ENCODE measurements at regions not wholly inside any gene's neighbourhood (a gene's known extent, or its start where the extent isn't known, plus 50 kb on each side); places are given as distances from the start of the nearest gene placed in this dataset.

DNA sequence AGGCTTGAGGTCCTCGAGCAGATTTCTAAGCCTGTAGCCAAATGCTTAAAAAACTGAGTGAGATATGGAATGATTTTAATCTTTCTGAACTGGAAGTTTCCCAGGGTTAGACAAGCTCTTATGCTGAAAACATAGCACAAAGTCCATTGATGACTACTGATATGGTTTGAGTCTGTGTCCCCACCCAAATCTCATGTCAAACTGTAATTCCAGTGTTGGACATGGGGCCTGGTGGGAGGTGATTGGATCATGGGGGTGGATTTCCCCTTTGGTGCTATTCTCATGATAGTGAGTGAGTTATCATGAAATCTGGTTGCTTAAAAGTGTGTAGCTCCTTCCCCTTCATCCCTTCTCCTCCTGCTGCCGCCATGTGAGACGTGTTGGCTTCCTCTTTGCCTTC, 454.9 kb downstream of the SPRY1 start:
- DNase-seq = no peak

DNA sequence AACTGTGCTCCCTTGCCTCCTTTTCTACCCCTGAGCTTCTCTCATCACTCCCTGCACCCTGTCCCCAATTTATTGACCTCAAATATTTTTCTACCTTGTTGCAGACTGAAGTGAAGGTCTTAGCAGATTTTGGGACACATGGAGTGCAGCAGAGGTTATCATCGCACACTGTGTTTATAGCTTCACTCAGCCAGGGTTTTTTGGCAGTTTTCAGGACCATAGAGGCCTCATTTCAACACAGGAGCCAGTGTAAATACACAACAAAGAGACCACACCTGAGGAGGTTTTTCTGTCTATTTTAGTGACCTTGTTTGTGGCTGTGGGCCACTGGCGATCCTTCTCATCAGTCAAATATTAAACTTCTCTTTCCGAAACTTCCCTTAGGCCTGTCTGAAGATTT, 457.1 kb downstream of the SPRY1 start:
- DNase-seq = no peak

DNA sequence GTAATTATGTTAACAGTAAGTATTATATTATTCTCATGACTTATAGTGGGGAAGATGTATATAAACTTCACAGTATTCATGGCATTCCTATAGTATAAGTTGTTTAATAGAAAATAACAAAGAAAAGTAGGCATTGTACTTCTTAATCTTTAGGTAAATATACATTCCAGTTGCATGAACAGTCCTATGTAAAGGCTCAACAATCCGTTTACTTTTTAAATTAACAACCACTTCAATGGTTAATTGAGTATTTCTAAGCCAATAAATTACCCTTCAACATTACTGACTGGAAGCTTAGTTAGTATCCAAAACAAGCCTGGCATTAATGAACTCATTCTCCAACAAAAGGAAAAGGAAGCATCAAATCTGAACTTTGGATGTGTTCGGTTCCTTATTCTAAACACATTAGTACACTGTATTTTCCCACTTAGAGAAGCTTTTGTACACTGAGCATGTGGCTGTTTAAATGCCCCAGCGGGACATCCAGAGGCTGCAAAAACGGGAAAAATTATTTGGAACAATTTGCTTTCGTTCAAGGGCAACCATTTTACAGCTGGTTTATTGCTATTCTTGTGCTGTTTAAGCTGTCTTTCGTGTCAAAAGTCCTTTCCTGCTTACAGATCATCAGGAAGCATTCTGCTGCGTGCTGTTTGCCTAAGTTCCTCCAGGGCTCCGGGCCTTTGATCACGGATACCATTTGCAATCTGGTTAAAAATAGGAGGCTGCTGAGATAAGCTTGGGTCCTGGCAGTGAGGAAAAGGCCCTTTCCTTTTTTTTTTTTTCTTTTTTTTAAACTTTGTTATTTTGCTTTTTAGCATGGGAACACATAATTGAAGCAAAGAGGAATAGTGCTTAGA, 460.3 kb downstream of the SPRY1 start:
- DNase-seq = no peak

DNA sequence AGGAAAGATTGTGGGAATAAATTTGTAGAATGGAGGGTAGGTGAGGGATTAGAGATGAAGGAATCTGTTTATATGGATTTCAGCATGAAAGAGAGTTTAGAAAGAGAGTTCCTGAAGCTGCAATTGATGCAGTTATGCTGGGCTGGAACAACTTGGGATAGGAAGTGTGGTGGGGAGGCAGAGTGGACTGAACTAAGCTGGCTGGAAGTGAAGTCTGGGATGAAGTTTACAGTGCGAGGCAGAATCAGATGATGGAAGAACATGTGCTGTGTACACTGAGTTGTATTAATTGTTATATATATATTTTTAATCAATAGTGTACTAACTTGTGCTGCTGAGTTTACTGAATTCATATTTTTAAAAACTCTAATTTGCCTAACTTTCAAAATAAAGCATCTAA, 461.9 kb downstream of the SPRY1 start:
- no peak for DNase-seq

DNA sequence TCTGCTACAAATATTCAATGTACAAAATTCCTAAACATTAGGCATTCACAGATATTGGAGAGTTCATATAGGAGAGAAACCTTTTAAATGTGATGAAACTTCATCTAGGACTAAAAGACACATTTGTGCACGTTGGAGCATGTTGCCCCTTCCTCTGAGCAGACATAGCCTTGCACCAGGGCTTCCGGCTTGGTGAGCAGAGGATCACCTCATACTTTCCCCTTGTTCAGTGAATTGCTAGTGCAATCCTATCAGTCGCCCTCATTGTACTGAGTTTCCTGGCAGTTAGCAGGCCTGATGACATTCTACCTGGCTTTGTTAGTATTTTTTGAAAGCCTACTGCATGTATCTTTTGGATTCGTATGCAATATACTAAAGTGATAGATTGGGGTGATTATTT, 466.2 kb downstream of the SPRY1 start:
- no peak for DNase-seq

DNA sequence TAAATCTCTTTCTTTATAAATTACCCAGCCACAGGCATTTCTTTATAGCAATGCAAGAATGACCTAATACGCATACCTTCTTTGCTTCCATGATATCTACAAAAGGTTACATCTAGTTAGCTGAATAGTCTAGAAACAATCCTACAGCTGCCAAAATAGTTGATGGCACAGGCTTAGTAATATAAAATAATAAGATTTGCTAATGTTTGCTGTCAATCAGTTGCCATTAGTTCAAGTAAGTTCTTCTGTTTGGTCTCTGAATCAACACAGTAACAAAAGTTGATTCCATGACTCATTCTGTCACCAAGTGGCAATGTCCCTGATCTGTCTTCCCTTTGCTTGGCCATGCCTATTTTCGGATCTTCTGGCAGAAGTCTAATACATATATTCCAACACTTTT, 470.2 kb downstream of the SPRY1 start:
- no peak for DNase-seq

DNA sequence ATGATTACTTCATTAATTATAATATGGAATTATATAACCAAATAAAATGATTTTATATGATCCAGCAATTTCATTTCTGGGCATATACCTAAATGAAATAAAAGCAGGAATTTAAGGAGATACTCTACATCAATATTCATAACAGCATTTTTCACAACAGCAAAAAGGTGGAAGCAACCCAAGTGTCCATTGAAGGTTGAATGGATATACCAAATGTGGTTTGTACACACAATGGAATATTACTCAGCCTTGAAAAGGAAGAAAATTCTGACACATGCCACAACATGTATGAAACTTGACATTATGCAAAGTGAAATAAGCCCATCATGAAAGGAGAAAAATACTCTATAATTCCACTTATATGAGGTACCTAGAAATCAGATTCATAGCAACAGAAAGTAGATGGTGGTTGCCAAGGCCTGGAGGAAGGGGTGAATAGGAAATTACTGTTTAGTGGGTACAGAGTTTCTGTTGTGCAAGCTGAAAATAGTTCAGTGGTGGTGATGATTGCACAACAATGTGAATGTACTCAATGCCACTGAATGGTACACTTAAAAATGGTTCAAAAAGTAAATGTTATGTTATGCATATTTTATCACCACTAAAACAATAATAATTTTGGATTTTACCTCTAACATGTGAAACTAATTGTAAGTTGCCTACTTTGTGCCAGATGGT, 471.5 kb downstream of the SPRY1 start:
- DNase-seq = no peak

DNA sequence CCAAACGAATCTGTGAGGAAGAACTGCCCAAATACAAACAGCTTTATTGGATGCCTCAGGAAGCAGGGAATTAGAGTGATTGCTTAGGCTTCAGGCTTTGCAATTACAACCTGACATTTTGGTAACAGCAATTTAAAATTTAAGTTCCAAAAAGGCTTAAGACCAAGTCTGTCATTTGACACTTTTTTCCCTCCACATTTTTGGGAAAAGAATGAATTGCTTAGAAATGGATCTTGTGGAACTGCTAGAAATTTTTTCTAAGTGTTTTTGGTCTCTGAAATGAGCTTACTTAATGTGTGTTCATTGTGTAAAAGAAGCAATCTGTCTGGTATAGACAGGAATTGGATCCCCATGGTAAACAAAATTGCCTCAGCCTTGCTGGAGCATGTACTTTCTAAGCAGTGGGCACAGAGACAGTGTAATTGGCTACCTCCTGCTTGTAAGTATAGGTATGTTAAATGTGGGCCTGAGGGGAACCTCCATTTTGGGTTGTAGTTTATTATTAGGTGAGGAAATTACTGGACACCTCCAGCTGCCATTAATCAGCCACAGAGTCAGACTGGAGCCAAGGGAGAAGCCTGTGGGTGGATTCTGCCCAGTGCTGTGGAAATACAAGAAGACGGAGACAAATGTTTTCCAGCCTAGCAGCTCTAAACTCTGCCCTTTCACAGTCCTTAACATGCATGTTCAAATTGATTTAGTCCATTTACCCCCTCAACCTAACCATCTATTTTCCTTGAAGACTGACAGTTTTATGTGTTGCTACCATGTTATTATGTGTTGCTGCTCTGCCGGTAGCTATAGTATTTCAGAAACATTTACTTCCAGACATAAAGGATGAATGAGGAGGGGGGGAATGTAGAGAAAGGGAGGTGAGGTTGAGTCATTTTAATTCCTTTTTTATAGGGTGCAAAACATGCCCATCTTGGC, 473.0 kb downstream of the SPRY1 start:
- no peak for DNase-seq

DNA sequence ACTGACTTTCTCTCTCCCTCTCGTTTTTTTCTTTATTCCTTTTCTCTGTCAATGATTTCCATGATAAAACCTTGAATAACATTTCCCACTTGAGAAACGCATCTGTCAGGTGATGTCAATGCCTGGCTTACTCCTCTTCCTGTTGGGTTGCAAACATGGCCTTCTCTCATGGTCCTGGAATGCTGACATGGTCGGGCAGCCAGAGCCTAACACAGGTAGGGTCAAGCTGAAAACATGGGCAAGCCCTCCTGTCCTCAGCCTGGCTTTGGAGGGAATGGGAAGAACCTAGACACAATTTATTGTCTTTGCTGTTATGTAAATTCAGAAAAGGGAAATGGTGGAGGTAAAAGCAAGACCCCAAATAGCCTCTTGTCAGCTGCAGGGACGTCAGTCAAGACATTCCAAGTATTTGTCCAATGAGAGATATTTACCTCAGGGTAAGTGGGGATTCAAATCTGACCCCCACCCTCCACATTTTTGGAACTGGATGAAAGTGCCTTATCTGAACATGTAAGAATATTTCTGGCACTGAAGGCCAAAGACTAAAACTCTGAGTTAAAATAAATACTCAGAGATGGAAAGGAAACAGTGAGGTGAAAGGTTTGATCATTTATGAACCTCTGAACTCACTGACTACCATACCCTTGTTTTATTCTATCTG, 473.8 kb downstream of the SPRY1 start:
- DNase-seq = no peak

DNA sequence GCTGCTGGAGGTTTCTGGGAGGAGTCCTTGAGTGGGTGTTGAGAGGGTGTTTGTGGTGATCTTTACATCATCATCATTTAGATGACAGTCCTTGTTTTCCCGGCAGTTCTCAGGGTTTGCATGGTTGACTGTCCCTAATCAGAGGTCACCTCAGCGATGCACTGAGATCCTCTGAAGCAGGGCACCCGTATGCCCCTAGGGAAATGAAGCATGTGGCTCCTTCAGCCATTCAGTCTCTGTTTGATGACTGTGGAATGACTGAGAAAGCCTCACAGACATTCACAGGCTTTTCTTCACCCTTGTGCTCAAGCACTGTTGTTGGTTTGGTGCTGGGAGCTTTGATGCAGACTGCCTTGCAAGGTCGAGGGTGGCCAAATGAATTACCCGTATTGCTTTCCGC, 474.7 kb downstream of the SPRY1 start:
- no peak for DNase-seq

DNA sequence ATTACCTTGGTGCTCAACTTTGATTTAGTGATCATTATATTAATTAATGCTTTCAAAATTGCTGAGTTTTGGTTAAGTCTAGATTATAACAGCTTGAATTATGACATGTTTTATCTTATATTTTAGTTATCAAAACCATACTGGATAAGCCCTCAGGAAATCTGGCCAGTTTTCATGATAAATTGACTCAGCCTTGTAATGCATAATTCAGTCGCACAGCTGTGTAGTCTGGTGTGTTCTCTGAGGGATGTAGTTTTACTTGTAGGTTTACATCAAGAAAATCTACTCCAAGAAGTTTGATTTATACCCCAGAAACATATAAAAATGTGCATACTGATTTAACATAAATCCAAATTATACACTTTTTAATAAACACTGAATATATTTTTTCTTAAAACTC, 477.5 kb downstream of the SPRY1 start:
- DNase-seq = no peak

DNA sequence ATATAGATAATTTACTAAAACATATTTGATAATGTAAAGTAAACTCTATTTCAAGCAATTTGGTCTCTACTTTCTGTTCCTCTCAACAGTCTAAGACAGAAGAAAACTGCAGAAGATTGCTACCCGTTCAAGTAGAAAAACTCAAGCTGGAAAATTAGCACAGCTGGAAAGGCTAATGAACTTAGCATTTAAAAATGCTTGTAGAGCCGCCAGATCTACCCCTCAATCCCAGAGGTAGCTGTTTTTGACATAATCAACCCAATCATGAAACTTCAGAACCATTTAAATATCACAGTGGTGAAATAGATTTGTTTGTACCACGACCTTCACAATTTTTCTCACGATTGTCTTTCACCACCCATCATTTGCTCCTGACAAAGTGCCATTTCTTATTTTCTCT, 479.5 kb downstream of the SPRY1 start:
- no peak for DNase-seq

DNA sequence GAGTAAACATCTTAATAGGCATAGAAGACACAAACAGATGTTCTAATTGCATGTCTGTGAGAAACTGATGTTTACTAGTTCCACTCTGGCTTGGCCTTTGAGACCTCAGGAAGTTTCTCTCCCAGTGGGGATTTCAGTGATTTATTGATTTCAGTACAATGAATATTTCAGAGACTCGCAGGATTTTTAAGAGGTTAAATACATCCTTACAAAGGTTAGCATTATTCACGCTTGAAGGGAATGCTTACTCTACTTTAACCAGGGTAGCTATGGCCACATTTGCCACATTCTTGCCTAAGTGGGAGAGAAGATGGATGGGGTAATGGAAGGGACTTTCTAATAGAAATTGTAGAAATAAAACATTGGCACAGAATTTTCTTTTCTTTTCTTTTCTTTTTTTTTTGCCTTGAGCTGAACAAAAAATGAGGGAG, 480.1 kb downstream of the SPRY1 start:
- no peak for DNase-seq

DNA sequence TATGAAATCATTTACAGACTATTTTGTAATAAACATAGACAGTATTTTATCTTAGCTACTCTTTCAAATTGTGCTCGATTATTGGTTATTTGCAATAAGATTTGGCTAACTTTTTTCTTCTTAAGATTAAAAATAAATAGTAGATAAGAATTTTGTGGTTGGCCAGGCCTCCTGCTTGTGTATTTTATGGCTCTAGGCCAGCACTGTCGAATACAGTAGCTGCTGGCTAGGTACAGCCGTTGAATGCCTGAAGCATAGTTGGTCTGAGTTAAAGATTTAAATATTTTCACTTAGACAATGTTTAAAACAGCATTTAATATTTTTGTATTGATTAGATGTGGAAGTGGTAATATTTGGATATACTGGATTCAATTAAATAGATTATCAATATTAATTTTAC, 481.0 kb downstream of the SPRY1 start:
- no peak for DNase-seq

DNA sequence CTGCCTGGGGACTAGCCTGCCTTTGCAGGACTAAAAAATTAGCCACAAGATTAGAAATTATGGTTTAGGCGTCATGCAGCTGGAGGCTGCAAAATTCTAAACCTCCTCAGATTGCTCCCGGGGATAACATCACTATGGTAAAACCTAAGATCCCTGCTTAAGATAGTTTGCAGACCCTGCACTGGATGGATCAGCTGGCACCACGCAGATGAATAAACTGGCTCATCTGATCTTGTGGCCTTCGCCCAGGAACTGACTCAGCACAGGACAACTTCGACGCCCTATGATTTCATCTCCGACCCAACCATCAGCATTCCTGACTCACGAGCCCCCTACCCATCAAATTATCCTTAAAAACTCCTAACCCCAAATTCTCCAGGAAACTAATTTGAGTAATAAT, 482.4 kb downstream of the SPRY1 start:
- no peak for DNase-seq

DNA sequence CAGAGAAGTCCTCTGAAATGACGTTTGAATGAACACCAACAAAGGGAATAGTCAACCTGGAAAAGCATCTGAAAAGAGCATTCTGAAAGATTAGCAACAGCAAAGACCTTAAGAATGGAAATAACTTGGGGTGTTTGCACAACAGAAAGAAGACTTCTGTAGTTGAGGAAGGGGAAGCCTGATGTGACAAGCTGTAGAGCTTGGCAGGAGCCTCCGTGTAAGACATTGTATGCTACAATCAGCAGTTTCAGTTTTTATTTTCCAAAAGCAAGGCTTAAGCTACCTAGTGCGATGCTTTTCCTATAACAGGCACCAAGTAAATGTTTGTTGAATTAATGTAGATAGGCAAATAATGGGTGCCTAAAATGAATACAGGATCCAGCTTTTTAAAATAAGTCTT, 484.0 kb downstream of the SPRY1 start:
- DNase-seq = no peak

DNA sequence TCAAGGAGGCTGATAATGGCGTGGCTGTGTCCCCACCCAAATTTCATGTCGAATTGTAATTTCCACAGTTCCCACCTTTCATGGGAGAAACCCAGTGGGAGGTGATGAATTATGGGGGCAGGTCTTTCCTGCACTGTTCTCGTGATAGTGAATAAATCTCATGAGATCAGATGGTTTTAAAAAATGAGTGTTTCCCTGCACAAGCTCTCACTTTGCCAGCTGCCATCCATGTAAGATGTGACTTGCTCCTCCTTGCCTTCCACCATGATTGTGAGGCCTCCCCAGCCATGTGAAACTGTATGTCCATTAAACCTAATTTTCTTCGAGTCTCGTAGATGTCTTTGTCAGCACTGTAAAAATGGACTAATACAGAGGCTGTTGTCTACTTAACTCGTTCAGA, 488.3 kb downstream of the SPRY1 start:
- DNase-seq = no peak

DNA sequence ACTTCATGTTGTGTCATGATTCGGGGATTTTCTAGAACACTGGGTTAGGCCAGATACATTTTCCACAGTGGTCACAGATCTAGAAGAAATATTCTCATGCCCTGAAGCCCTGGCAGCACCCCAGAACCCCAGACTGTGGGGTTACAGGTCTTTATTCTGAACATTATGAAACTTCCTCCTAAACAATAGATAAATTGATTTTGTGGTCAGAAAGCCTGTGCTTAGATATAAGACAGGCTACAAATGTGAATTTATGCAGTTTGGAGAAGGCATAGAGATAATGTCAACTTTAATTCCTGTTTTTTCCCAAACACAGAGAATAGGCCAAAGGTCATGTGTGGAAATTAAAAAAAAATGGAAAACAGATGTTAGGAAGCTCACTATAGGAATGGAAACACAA, 492.9 kb downstream of the SPRY1 start:
- no peak for DNase-seq

DNA sequence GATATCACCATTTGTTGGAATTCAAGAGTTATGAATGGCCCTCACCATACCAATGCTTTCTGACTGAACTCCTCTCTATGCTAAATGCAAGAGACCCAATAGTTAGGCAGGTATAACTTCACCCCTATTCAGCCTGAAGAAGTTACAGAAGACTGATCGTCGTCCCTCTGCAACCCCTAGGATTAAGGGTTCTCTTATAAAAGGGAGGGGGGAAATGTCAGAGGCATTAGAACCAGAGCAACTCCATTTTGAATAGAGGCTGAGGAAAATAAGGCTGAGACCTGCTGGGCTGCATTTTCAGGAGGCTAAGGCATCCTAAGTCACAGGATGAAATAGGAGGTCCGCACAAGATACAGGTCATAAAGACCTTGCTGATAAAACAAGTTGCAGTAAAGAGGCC, 494.3 kb downstream of the SPRY1 start:
- DNase-seq = no peak

DNA sequence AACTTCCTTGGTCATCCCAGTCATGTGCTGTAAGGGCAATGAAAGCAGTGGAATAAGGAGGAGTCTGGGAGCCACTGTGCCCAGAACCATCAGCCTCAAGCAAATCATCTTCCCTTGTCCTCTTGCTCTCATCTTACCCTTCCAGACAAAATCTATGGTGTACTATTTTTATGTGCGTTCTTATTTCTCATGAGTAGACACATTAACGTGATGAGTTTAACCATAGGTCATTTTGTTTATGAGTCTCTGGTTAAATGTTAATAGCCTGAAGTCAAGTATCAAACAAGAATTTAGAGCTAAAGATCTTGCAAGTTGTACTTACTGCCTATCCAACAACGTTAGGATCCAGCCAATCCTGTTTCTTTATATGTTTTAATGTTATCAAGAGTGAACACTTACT, 495.3 kb downstream of the SPRY1 start:
- no peak for DNase-seq

DNA sequence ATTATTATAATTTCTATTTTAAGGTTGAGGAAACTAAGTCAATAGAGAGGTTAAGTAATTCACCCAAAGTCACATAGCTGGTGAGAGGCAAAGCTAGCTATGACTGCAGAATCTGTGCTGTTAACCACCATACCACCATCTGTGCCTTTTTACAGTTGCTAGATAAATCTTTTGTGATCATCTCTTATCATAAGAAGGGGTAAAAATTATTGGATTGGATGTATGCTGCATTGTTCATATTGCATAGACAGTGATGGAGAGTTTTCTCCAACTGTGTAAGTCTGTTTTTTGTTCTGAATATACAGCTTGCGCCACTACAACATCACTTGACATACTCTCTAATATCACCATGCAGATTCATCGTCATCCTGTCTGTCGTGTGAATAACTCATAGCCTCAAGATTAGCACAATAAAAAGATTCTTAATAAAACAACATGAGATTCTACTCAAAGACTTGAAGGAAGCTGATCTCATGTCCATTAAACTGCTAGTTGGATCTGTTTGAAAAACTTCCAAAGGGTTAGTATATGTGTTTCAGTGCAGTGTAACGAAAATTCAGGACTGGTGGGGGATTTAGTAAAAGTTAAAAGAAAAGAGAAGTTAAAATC, 495.9 kb downstream of the SPRY1 start:
- DNase-seq = no peak

All from effector CD4-positive, alpha-beta T cell (primary cell).